Smooth muscle cell (in vitro differentiated cells): ENCODE measurements at regions not wholly inside any gene's neighbourhood (a gene's known extent, or its start where the extent isn't known, plus 50 kb on each side); places are given as distances from the start of the nearest gene placed in this dataset.

Experiments
- DNase-seq: peaks from one replicate; lab custom pipeline; 2025; ENCODE audit not compliant: unreplicated experiment; lab: John Stamatoyannopoulos, UW
- H2AFZ ChIP-seq: fragments of 200-600 bp; sonication (generic); 2 replicates; pipeline ENCODE4 v1.6.0; 2016; ENCODE audit warnings: antibody characterized with exemption, low read depth, mild to moderate bottlenecking
- H3F3A ChIP-seq: fragments of 200-600 bp; sonication (generic); 2 replicates; pipeline ENCODE4 v1.6.0; 2017; ENCODE audit warnings: antibody characterized with exemption, low read depth
- H3K27ac ChIP-seq: fragments of 200-600 bp; sonication (generic); 2 replicates; pipeline ENCODE4 v1.5.1; 2016; ENCODE audit warnings: low read depth, mild to moderate bottlenecking
- H3K27me3 ChIP-seq: fragments of 200-600 bp; sonication (generic); 2 replicates; pipeline ENCODE4 v1.6.1; 2016; ENCODE audit warnings: low read depth, mild to moderate bottlenecking
- H3K36me3 ChIP-seq: fragments of 200-600 bp; sonication (generic); 2 replicates; pipeline ENCODE4 v1.5.1; 2016; ENCODE audit warnings: low read depth
- H3K4me1 ChIP-seq: fragments of 200-600 bp; sonication (generic); 2 replicates; pipeline ENCODE4 v1.5.1; 2016; ENCODE audit warnings: low read depth
- H3K4me2 ChIP-seq: fragments of 200-600 bp; sonication (generic); 2 replicates; pipeline ENCODE4 v1.6.0; 2016; ENCODE audit warnings: mild to moderate bottlenecking
- H3K4me3 ChIP-seq: fragments of 200-600 bp; sonication (generic); 2 replicates; pipeline ENCODE4 v1.5.1; 2016; ENCODE audit warnings: mild to moderate bottlenecking
- H3K79me2 ChIP-seq: fragments of 200-600 bp; sonication (generic); 2 replicates; pipeline ENCODE4 v1.6.0; 2016; ENCODE audit warnings: low read depth, mild to moderate bottlenecking
- H3K9ac ChIP-seq: fragments of 200-600 bp; sonication (generic); 2 replicates; pipeline ENCODE4 v1.6.0; 2016; ENCODE audit warnings: low read depth
- H3K9me3 ChIP-seq: fragments of 200-600 bp; sonication (generic); replicated peaks from 2 replicates; pipeline ENCODE4 v1.5.1; 2016; ENCODE audit warnings: low read depth
- H4K20me1 ChIP-seq: fragments of 200-600 bp; sonication (generic); 2 replicates; pipeline ENCODE4 v1.6.0; 2016; ENCODE audit warnings: low read depth
- WGBS: methylation state at CpG from one replicate; pipeline ENCODE4 v1.1.7; 2016; ENCODE audit warnings: low lambda C conversion rate; 5-methylcytosine and 5-hydroxymethylcytosine counted together
- TF ChIP-seq, protein P1 (sequence below): fragments of 200-600 bp; sonication (generic); IDR thresholded peaks from 2 replicates; pipeline ENCODE4 v1.5.1; 2017; ENCODE audit warnings: borderline replicate concordance, mild to moderate bottlenecking, antibody characterized with exemption; ENCODE audit not compliant: insufficient read depth, poor library complexity, severe bottlenecking

DNA sequence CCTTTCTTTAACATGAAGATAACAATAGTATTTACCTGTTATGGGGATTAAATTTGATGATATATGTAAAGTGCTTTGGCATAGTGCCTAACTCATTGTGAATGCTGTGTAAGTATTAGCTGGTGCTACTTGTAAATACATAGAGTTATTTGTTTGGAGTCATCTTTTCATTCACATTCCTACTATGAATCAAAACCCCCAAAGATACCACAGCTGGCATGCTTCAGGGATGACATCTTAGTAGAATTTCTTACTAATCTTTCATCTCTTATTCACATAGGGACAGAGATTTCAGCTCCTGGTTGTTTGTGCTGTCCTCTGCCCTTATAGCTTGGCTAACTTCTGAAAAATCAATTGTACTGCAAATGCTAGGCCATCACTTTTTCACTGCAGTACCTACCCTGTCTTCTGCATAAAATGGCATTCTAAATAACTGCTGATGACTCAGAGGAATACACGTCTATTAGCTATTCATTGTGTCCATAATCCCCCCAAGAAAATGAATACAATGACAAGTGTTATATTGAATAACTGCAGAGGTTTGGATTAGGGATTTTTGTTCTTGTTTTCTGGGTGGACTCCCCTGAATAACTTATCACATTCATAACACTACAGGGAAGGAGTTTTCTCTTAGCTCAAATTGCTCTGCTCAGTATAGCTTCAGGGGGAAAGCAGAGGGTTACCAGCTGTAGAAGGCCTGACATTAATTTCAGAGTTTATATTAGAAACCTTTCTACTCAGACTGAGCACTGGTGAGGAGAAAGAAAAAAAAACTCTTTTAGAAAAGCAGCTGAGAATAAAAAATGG, 192.2 kb upstream of the C9orf72 start:
- 24% methylated on average over 1 of the region's 1 CpG for WGBS
- Histone ChIP-seq H3K36me3 (no peaks in the 10 kb centered on the region), H2AFZ (no peak overlapping the region), H3K4me2 (peak overlapping the region; percentile 68), H3K4me1 (peaks cover 5% of the 10 kb centered on the region), H3K4me3 (no peak overlapping the region), H3F3A (peaks cover 4% of the 10 kb centered on the region), H3K27ac (peak overlapping the region; percentile 81), H3K27me3 (no peaks in the 10 kb centered on the region), H4K20me1 (no peaks in the 10 kb centered on the region), H3K9ac (peak overlapping the region; percentile 21), H3K9me3 (no peaks in the 10 kb centered on the region), H3K79me2 (no peaks in the 10 kb centered on the region)
- TF ChIP-seq, protein P1, sequence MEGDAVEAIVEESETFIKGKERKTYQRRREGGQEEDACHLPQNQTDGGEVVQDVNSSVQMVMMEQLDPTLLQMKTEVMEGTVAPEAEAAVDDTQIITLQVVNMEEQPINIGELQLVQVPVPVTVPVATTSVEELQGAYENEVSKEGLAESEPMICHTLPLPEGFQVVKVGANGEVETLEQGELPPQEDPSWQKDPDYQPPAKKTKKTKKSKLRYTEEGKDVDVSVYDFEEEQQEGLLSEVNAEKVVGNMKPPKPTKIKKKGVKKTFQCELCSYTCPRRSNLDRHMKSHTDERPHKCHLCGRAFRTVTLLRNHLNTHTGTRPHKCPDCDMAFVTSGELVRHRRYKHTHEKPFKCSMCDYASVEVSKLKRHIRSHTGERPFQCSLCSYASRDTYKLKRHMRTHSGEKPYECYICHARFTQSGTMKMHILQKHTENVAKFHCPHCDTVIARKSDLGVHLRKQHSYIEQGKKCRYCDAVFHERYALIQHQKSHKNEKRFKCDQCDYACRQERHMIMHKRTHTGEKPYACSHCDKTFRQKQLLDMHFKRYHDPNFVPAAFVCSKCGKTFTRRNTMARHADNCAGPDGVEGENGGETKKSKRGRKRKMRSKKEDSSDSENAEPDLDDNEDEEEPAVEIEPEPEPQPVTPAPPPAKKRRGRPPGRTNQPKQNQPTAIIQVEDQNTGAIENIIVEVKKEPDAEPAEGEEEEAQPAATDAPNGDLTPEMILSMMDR: no peak
- no peak for DNase-seq

DNA sequence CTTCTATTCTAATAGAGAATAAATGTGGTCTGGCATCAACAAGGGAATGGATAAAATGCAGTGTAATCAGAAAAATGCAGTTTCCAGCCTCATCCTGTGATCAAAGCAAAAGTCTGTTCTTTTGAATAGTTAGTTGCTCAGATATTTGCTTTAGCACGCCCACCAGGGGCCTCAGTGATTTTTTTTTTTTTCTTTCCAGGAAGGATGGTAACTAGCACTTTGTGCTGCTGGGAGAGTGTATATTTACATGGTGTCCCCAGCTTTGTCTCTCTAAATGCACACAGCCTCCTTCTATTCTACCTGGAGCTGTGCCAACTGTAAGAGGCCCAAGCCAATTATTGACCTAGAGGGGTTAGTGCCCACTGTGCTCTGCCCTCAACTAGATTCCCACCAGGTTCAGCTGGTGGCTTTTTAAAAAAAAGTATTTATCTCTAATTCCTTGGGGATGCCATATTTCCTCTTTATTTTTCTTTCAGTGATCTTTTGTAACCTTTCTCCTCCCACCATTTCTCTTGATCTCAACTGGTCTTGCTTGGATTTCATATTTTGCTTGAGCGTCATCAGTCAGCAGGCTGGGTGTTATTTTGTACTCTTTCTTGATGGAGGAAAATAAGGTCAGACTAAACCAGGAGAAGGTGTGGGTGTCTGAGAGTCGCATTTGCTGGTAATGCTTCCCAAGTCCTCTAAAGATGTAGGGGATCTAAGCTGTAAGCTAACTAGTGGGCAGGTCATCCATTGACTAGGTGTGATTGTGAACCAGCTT, 193.0 kb upstream of the C9orf72 start:
- Histone ChIP-seq H3K36me3 (no peaks in the 10 kb centered on the region), H4K20me1 (no peaks in the 10 kb centered on the region), H3K9ac (peak overlapping the region; percentile 21), H2AFZ (peak overlapping the region; percentile 51), H3K4me2 (peak overlapping the region; percentile 68), H3K4me1 (peaks cover 9% of the 10 kb centered on the region), H3K79me2 (no peaks in the 10 kb centered on the region), H3K27me3 (no peaks in the 10 kb centered on the region), H3K27ac (peak overlapping the region; percentile 81), H3K4me3 (no peak overlapping the region), H3K9me3 (no peaks in the 10 kb centered on the region), H3F3A (peaks cover 4% of the 10 kb centered on the region)
- WGBS: 46% methylated on average over 3 of the region's 3 CpGs
- TF ChIP-seq, protein P1: no peak
- DNase-seq: no peak

DNA sequence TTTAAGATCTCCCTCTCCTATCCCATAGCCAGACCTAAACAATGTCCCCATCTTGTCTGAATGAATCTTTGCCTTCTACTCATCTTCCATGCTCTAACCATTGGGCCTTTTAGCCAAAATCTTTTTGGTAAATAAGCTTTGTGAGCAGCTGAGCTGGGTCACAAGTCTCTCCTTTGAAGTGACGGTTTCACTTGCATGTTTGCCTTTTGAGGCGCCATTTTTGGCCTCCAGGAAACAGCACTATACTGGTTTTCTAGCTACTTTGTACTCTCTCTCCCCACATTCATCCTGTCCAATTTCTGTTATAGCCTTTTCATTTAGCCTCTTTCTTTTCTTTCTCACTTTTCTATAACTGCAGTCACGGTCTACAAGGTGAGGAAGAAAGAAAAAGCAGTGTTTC, 195.5 kb upstream of the C9orf72 start:
- H3K79me2 ChIP-seq: no peaks in the 10 kb centered on the region
- no peaks in the 10 kb centered on the region for H3K36me3 ChIP-seq
- WGBS: 84% methylated on average over 3 of the region's 3 CpGs
- no peaks in the 10 kb centered on the region for H3K27me3 ChIP-seq
- H3K27ac ChIP-seq: no peak overlapping the region
- TF ChIP-seq, protein P1: no peak
- H3F3A ChIP-seq: peaks cover 4% of the 10 kb centered on the region
- no peak overlapping the region for H3K4me2 ChIP-seq
- no peak overlapping the region for H3K4me3 ChIP-seq
- H3K4me1 ChIP-seq: peaks cover 23% of the 10 kb centered on the region
- DNase-seq: no peak
- H4K20me1 ChIP-seq: no peaks in the 10 kb centered on the region
- no peak overlapping the region for H3K9ac ChIP-seq
- H3K9me3 ChIP-seq: no peaks in the 10 kb centered on the region
- no peak overlapping the region for H2AFZ ChIP-seq
